ENCODE measurements at regions not wholly inside any gene's neighbourhood (a gene's known extent, or its start where the extent isn't known, plus 50 kb on each side); places are given as distances from the start of the nearest gene placed in this dataset.

DNA sequence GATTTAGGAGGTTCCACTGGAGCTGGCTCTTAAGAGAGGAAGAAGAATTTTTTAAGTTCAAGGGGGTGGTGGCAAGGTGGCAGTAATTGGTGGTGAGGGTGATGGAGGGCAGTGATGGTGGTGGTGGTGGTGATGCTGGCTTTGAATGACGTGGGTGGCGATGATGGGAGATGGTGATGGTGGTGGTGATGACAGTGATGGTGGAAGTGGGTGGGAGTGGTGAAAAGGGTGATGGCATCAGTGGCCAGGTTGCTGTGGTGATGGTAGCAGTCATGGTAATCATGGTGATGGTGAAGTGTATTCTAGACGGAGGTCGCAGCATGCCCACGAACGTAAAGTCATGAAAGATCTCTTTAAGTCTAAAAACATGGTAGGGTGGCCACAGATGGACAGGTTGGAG is 197.3 kb downstream of the PTEN start:
- TF ChIP-seq SIN3A (IDR thresholded peaks at IDR 0.05; ENCODE audit: borderline replicate concordance, insufficient read depth, low read length) (no peak), POLR2AphosphoS5 (IDR thresholded peaks at IDR 0.05; ENCODE audit: low read depth, low read length) (no peak), FOXP2 (optimal IDR thresholded peaks at IDR 0.05; ENCODE audit: borderline replicate concordance, extremely low read depth, extremely low read length, insufficient read depth) (no peak)
- TF ChIP-seq, protein P1, sequence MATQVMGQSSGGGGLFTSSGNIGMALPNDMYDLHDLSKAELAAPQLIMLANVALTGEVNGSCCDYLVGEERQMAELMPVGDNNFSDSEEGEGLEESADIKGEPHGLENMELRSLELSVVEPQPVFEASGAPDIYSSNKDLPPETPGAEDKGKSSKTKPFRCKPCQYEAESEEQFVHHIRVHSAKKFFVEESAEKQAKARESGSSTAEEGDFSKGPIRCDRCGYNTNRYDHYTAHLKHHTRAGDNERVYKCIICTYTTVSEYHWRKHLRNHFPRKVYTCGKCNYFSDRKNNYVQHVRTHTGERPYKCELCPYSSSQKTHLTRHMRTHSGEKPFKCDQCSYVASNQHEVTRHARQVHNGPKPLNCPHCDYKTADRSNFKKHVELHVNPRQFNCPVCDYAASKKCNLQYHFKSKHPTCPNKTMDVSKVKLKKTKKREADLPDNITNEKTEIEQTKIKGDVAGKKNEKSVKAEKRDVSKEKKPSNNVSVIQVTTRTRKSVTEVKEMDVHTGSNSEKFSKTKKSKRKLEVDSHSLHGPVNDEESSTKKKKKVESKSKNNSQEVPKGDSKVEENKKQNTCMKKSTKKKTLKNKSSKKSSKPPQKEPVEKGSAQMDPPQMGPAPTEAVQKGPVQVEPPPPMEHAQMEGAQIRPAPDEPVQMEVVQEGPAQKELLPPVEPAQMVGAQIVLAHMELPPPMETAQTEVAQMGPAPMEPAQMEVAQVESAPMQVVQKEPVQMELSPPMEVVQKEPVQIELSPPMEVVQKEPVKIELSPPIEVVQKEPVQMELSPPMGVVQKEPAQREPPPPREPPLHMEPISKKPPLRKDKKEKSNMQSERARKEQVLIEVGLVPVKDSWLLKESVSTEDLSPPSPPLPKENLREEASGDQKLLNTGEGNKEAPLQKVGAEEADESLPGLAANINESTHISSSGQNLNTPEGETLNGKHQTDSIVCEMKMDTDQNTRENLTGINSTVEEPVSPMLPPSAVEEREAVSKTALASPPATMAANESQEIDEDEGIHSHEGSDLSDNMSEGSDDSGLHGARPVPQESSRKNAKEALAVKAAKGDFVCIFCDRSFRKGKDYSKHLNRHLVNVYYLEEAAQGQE (IDR thresholded peaks at IDR 0.05; ENCODE audit: insufficient read depth in 1 of 2, low read depth in 2 of 2, low read length in 2 of 2) = no peak

All from PFSK-1 (cell line).